ENCODE measurements at regions not wholly inside any gene's neighbourhood (a gene's known extent, or its start where the extent isn't known, plus 50 kb on each side); places are given as distances from the start of the nearest gene placed in this dataset.
"Not testable (repeated sequence)": the region's sequence is repeated elsewhere in the genome, so short reads cannot be mapped to it uniquely, and the experiment has no call there.

- no peak for DNase-seq (ENCODE audit: low read depth in 2 of 2, low spot score in 1 of 2)
Observed at GRCh38 chr10:83515001-83515400, 624.3 kb upstream of the GHITM start.

GRCh38 chr10:83516788-83517187, 622.5 kb upstream of the GHITM start:
- no peak for DNase-seq (ENCODE audit: low read depth in 2 of 2, low spot score in 1 of 2)

- no peak for DNase-seq (ENCODE audit: low read depth in 2 of 2, low spot score in 1 of 2)
Observed at GRCh38 chr10:83517456-83517855, 621.9 kb upstream of the GHITM start.

- DNase-seq (ENCODE audit: low read depth in 2 of 2, low spot score in 1 of 2), result no peak
Observed at GRCh38 chr10:83518779-83519178, 620.5 kb upstream of the GHITM start.

GRCh38 chr10:83520386-83520785, 618.9 kb upstream of the GHITM start:
- DNase-seq (ENCODE audit: low read depth in 2 of 2, low spot score in 1 of 2), result not testable (repeated sequence)

- DNase-seq (ENCODE audit: low read depth in 2 of 2, low spot score in 1 of 2), result no peak
Observed at GRCh38 chr10:83522456-83522855, 616.9 kb upstream of the GHITM start.

- DNase-seq (ENCODE audit: low read depth in 2 of 2, low spot score in 1 of 2), result no peak
Observed at GRCh38 chr10:83522881-83523386, 616.4 kb upstream of the GHITM start.

GRCh38 chr10:83527934-83528333, 611.4 kb upstream of the GHITM start:
- no peak for DNase-seq (ENCODE audit: low read depth in 2 of 2, low spot score in 1 of 2)

GRCh38 chr10:83533290-83533689, 606.0 kb upstream of the GHITM start:
- no peak for DNase-seq (ENCODE audit: low read depth in 2 of 2, low spot score in 1 of 2)

GRCh38 chr10:83536426-83536825, 602.9 kb upstream of the GHITM start:
- no peak for DNase-seq (ENCODE audit: low read depth in 2 of 2, low spot score in 1 of 2)

GRCh38 chr10:83538047-83538446, 601.3 kb upstream of the GHITM start:
- no peak for DNase-seq (ENCODE audit: low read depth in 2 of 2, low spot score in 1 of 2)

GRCh38 chr10:83539528-83540308, 599.6 kb upstream of the GHITM start:
- no peak for DNase-seq (ENCODE audit: low read depth in 2 of 2, low spot score in 1 of 2)

GRCh38 chr10:83541046-83541445, 598.3 kb upstream of the GHITM start:
- DNase-seq (ENCODE audit: low read depth in 2 of 2, low spot score in 1 of 2), result no peak

GRCh38 chr10:83542774-83543411, 596.4 kb upstream of the GHITM start:
- DNase-seq (ENCODE audit: low read depth in 2 of 2, low spot score in 1 of 2), result no peak

- DNase-seq (ENCODE audit: low read depth in 2 of 2, low spot score in 1 of 2), result no peak
Observed at GRCh38 chr10:83543691-83544462, 595.4 kb upstream of the GHITM start.

GRCh38 chr10:83545901-83546391, 593.4 kb upstream of the GHITM start:
- DNase-seq (ENCODE audit: low read depth in 2 of 2, low spot score in 1 of 2), result no peak

- DNase-seq (ENCODE audit: low read depth in 2 of 2, low spot score in 1 of 2), result not testable (repeated sequence)
Observed at GRCh38 chr10:83551190-83551589, 588.1 kb upstream of the GHITM start.

- DNase-seq (ENCODE audit: low read depth in 2 of 2, low spot score in 1 of 2), result no peak
Observed at GRCh38 chr10:83553366-83553765, 585.9 kb upstream of the GHITM start.

- no peak for DNase-seq (ENCODE audit: low read depth in 2 of 2, low spot score in 1 of 2)
Observed at GRCh38 chr10:83555264-83555663, 584.0 kb upstream of the GHITM start.

- DNase-seq (ENCODE audit: low read depth in 2 of 2, low spot score in 1 of 2), result no peak
Observed at GRCh38 chr10:83562381-83562780, 576.9 kb upstream of the GHITM start.

GRCh38 chr10:83564889-83565588, 574.3 kb upstream of the GHITM start:
- DNase-seq (ENCODE audit: low read depth in 2 of 2, low spot score in 1 of 2), result no peak

Measured in stimulated activated CD8-positive, alpha-beta memory T cell treated with anti-CD3 and anti-CD28 coated beads, Interleukin-4, amount 100 ng/mL, for 4 hours (primary cell).